Hepatocyte (in vitro differentiated cells): ENCODE measurements at regions not wholly inside any gene's neighbourhood (a gene's known extent, or its start where the extent isn't known, plus 50 kb on each side); places are given as distances from the start of the nearest gene placed in this dataset.

Source experiments
- CTCF ChIP-seq: fragments of 200-600 bp; sonication (generic); IDR thresholded peaks from 2 replicates; pipeline ENCODE4 v1.5.1; 2016; ENCODE audit warnings: antibody characterized with exemption, mild to moderate bottlenecking; ENCODE audit not compliant: poor library complexity
- EZH2 ChIP-seq: fragments of 200-600 bp; sonication (generic); IDR thresholded peaks from 2 replicates; pipeline ENCODE4 v1.6.1; 2016; ENCODE audit warnings: antibody characterized with exemption, mild to moderate bottlenecking, borderline replicate concordance

GRCh38 chr2:145836986-145837385, 1317.1 kb upstream of the ZEB2 start:
- TF ChIP-seq CTCF: no peak
- TF ChIP-seq EZH2: no peak
